ENCODE measurements at regions not wholly inside any gene's neighbourhood (a gene's known extent, or its start where the extent isn't known, plus 50 kb on each side); places are given as distances from the start of the nearest gene placed in this dataset.

- no peak overlapping the region for H3K27ac ChIP-seq (ENCODE audit: control insufficient read depth, insufficient read depth, low read length)
- H3K27me3 ChIP-seq (ENCODE audit: control insufficient read depth, extremely low read depth, insufficient read depth, low read length) = no peaks in the 10 kb centered on the region
- no peaks in the 10 kb centered on the region for H4K20me1 ChIP-seq (ENCODE audit: control insufficient read depth, extremely low read depth, insufficient read depth, low read length)
- no peaks in the 10 kb centered on the region for H3K9me3 ChIP-seq (ENCODE audit: control insufficient read depth, low read depth, low read length)
- dilution Hi-C loops (cut with MboI; ENCODE audit: extremely low pct_ligation_motif_present, low sequenced_read_pairs) = no loop called here
- H3K9me1 ChIP-seq (ENCODE audit: control insufficient read depth, extremely low read depth, insufficient read depth, low read length) = no peaks in the 10 kb centered on the region
- no peak for TF ChIP-seq EZH2 (IDR thresholded peaks at IDR 0.05; ENCODE audit: low read length)
- TF ChIP-seq, protein P1, sequence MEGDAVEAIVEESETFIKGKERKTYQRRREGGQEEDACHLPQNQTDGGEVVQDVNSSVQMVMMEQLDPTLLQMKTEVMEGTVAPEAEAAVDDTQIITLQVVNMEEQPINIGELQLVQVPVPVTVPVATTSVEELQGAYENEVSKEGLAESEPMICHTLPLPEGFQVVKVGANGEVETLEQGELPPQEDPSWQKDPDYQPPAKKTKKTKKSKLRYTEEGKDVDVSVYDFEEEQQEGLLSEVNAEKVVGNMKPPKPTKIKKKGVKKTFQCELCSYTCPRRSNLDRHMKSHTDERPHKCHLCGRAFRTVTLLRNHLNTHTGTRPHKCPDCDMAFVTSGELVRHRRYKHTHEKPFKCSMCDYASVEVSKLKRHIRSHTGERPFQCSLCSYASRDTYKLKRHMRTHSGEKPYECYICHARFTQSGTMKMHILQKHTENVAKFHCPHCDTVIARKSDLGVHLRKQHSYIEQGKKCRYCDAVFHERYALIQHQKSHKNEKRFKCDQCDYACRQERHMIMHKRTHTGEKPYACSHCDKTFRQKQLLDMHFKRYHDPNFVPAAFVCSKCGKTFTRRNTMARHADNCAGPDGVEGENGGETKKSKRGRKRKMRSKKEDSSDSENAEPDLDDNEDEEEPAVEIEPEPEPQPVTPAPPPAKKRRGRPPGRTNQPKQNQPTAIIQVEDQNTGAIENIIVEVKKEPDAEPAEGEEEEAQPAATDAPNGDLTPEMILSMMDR (optimal IDR thresholded peaks at IDR 0.05 in 1 of 3, IDR thresholded peaks at IDR 0.05 in 1 of 3, conservative IDR thresholded peaks at IDR 0.05 in 1 of 3; ENCODE audit: extremely low read depth in 1 of 3, insufficient read depth in 2 of 3, low read length in 3 of 3) = no peak
- H3K4me2 ChIP-seq (ENCODE audit: control insufficient read depth, extremely low read depth, insufficient read depth, low read depth, low read length) = no peak overlapping the region
- no peaks in the 10 kb centered on the region for H3K79me2 ChIP-seq (ENCODE audit: control insufficient read depth, insufficient read depth, low read length)
- no peak overlapping the region for H3K4me3 ChIP-seq (ENCODE audit: control insufficient read depth in 2 of 3, extremely low read depth in 1 of 3, insufficient read depth in 2 of 3, low read depth in 1 of 3, low read length in 3 of 3)
- no peak for DNase-seq (ENCODE audit: low read depth, low spot score)
- no peak overlapping the region for H3K9ac ChIP-seq (ENCODE audit: control insufficient read depth, extremely low read depth, insufficient read depth, low read length)
- no peaks in the 10 kb centered on the region for H3K4me1 ChIP-seq (ENCODE audit: control insufficient read depth, extremely low read depth, insufficient read depth, low read length)
- no peaks in the 10 kb centered on the region for H3K36me3 ChIP-seq (ENCODE audit: control insufficient read depth in 2 of 2, extremely low read depth in 1 of 2, insufficient read depth in 2 of 2, low read length in 2 of 2)
- no peak for FAIRE-seq
- no peak overlapping the region for H2AFZ ChIP-seq (ENCODE audit: control insufficient read depth, low read length)
Observed at GRCh38 chr1:175834597-175834996, 91.2 kb upstream of the TNR start.

GRCh38 chr1:175833951-175834350 is 90.6 kb upstream of the TNR start:
- H4K20me1 ChIP-seq (ENCODE audit: control insufficient read depth, extremely low read depth, insufficient read depth, low read length) = no peaks in the 10 kb centered on the region
- TF ChIP-seq, protein P1 (optimal IDR thresholded peaks at IDR 0.05 in 1 of 3, IDR thresholded peaks at IDR 0.05 in 1 of 3, conservative IDR thresholded peaks at IDR 0.05 in 1 of 3; ENCODE audit: extremely low read depth in 1 of 3, insufficient read depth in 2 of 3, low read length in 3 of 3) = no peak
- no peak for TF ChIP-seq EZH2 (IDR thresholded peaks at IDR 0.05; ENCODE audit: low read length)
- H3K4me2 ChIP-seq (ENCODE audit: control insufficient read depth, extremely low read depth, insufficient read depth, low read depth, low read length) = no peak overlapping the region
- H3K4me3 ChIP-seq (ENCODE audit: control insufficient read depth in 2 of 3, extremely low read depth in 1 of 3, insufficient read depth in 2 of 3, low read depth in 1 of 3, low read length in 3 of 3) = no peak overlapping the region
- H3K9ac ChIP-seq (ENCODE audit: control insufficient read depth, extremely low read depth, insufficient read depth, low read length) = no peak overlapping the region
- H3K9me3 ChIP-seq (ENCODE audit: control insufficient read depth, low read depth, low read length) = no peaks in the 10 kb centered on the region
- H3K27me3 ChIP-seq (ENCODE audit: control insufficient read depth, extremely low read depth, insufficient read depth, low read length) = no peaks in the 10 kb centered on the region
- no peak for DNase-seq (ENCODE audit: low read depth, low spot score)
- no peaks in the 10 kb centered on the region for H3K9me1 ChIP-seq (ENCODE audit: control insufficient read depth, extremely low read depth, insufficient read depth, low read length)
- FAIRE-seq = no peak
- dilution Hi-C loops (cut with MboI; ENCODE audit: extremely low pct_ligation_motif_present, low sequenced_read_pairs) = no loop called here
- no peak overlapping the region for H3K27ac ChIP-seq (ENCODE audit: control insufficient read depth, insufficient read depth, low read length)
- H3K79me2 ChIP-seq (ENCODE audit: control insufficient read depth, insufficient read depth, low read length) = no peaks in the 10 kb centered on the region
- H3K4me1 ChIP-seq (ENCODE audit: control insufficient read depth, extremely low read depth, insufficient read depth, low read length) = no peaks in the 10 kb centered on the region
- H2AFZ ChIP-seq (ENCODE audit: control insufficient read depth, low read length) = no peak overlapping the region
- H3K36me3 ChIP-seq (ENCODE audit: control insufficient read depth in 2 of 2, extremely low read depth in 1 of 2, insufficient read depth in 2 of 2, low read length in 2 of 2) = no peaks in the 10 kb centered on the region
